GM12892 (cell line): ENCODE measurements at regions not wholly inside any gene's neighbourhood (a gene's known extent, or its start where the extent isn't known, plus 50 kb on each side); places are given as distances from the start of the nearest gene placed in this dataset.

Experiments used
- POLR2A ChIP-seq: IDR thresholded peaks from 2 replicates; pipeline ENCODE4 v1.6.1; 2011; ENCODE audit warnings: low read depth, low read length, control low read depth
- POLR2AphosphoS5 ChIP-seq: IDR thresholded peaks from 2 replicates; pipeline ENCODE4 v1.6.1; 2011; ENCODE audit warnings: low read depth, low read length, control low read depth
- TAF1 ChIP-seq: IDR thresholded peaks from 2 replicates; pipeline ENCODE4 v1.6.1; 2011; ENCODE audit warnings: low read depth, mild to moderate bottlenecking, control low read depth, low read length, borderline replicate concordance

- TF ChIP-seq POLR2AphosphoS5 (no peak), TAF1 (no peak), POLR2A (no peak)
Observed at GRCh38 chr4:11743236-11743635, 314.5 kb upstream of the HS3ST1 start.
